HPDE6-E6E7 (cell line): ENCODE measurements at regions not wholly inside any gene's neighbourhood (a gene's known extent, or its start where the extent isn't known, plus 50 kb on each side); places are given as distances from the start of the nearest gene placed in this dataset.

Experiments used
- DNase-seq: peaks from one replicate; pipeline ENCODE4 v3.0.0; 2011; ENCODE audit warnings: missing footprints; ENCODE audit errors: extremely low spot score

- no peak for DNase-seq
Measured at GRCh38 chr10:27451054-27451453, 53.0 kb upstream of the RAB18 start.

GRCh38 chr10:27450225-27450624 is 53.9 kb upstream of the RAB18 start:
- DNase-seq = no peak

- no peak for DNase-seq
Measured at GRCh38 chr10:27449571-27449970, 54.5 kb upstream of the RAB18 start.

- DNase-seq = no peak
Measured at GRCh38 chr10:27448921-27449320, 55.2 kb upstream of the RAB18 start.

- no peak for DNase-seq
Measured at GRCh38 chr10:27447540-27447939, 56.6 kb upstream of the RAB18 start.

GRCh38 chr10:27446091-27446918 is 57.8 kb upstream of the RAB18 start:
- DNase-seq = no peak

GRCh38 chr10:27445070-27445469 is 59.0 kb upstream of the RAB18 start:
- DNase-seq = no peak

GRCh38 chr10:27440478-27440877 is 63.6 kb upstream of the RAB18 start:
- no peak for DNase-seq

GRCh38 chr10:27440021-27440420 is 64.1 kb upstream of the RAB18 start:
- DNase-seq = no peak

- no peak for DNase-seq
Measured at GRCh38 chr10:27439101-27439500, 65.0 kb upstream of the RAB18 start.

- DNase-seq = no peak
Measured at GRCh38 chr10:27437775-27438174, 66.3 kb upstream of the RAB18 start.

GRCh38 chr10:27436710-27437109 is 67.4 kb upstream of the RAB18 start:
- no peak for DNase-seq

GRCh38 chr10:27433976-27434375 is 70.1 kb upstream of the RAB18 start:
- DNase-seq = no peak

- DNase-seq = no peak
Measured at GRCh38 chr10:27426948-27427467, 77.1 kb upstream of the RAB18 start.

GRCh38 chr10:27413831-27414348 is 90.2 kb upstream of the RAB18 start:
- no peak for DNase-seq

GRCh38 chr10:27413387-27413786 is 90.7 kb upstream of the RAB18 start:
- DNase-seq = no peak

GRCh38 chr10:27410153-27410552 is 94.0 kb upstream of the RAB18 start:
- DNase-seq = no peak

GRCh38 chr10:27407271-27407670 is 96.8 kb upstream of the RAB18 start:
- DNase-seq = no peak

- no peak for DNase-seq
Measured at GRCh38 chr10:27399871-27400270, 104.2 kb upstream of the RAB18 start.

GRCh38 chr10:27393961-27394360 is 110.1 kb upstream of the RAB18 start:
- no peak for DNase-seq

- DNase-seq = no peak
Measured at GRCh38 chr10:27392606-27393005, 111.5 kb upstream of the RAB18 start.

- no peak for DNase-seq
Measured at GRCh38 chr10:27391916-27392315, 112.2 kb upstream of the RAB18 start.

- DNase-seq = no peak
Measured at GRCh38 chr10:27391325-27391724, 112.8 kb upstream of the RAB18 start.
